ENCODE measurements at regions not wholly inside any gene's neighbourhood (a gene's known extent, or its start where the extent isn't known, plus 50 kb on each side); places are given as distances from the start of the nearest gene placed in this dataset.
"Not testable (repeated sequence)": the region's sequence is repeated elsewhere in the genome, so short reads cannot be mapped to it uniquely, and the experiment has no call there.

DNA sequence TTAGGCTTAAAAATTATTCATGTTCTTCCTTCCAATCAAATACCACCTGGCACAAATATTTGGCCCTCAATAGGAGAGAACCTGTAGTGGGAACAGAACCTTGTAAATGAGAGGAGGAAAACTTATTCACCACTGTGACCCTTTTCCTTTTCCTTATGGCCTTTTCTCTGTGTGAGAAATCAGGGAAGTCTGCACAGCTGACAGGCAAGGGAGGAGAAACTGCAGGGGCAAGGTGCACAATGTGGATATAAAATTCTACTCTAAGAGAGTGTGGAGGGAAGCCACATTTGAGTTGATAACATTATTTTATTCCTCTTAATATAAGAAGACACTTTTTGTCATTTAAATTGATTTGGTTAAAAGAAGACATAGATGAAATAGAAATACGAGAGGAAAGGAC, 1247.0 kb upstream of the CHAC2 start:
- DNase-seq (ENCODE audit: low read depth in 3 of 3, low spot score in 2 of 3): no peak

DNA sequence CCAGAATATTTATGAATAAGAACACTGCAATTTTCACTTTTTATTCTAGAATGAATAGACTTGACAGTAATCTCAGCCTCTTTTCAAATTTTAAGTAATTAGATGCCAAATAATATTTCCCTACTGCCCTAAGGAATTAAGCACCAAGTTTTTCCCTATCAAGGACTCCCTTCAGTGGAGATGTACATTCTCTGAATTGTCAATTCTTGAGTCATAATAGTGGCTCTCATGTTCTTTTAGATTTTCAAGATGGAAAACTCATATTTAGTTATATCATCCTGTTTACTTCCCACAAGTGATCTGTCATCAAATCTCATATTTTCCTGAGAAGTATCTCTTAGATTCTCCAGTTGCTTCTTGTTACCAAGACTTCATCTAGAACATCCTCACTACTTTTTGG, 1248.9 kb upstream of the CHAC2 start:
- no peak for DNase-seq (ENCODE audit: low read depth in 3 of 3, low spot score in 2 of 3)

DNA sequence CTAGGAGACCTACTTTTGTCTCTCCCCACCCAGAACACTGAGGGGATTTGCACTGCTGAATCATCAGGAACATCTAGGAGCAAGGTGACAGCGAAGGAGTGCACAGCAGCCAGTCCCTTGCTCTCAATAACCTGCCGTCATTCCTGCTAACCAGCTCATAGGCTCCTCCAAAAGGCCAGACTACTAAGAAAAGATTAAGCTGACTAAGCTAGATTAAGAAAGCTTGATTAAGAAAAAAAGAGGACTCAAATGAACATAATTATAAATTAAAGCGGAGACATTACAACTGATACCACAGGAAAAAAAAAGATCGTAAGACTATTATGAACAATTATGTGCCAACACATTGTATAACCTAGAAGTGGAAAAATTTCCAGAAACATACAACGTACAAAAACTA, 1254.8 kb upstream of the CHAC2 start:
- DNase-seq (ENCODE audit: low read depth in 3 of 3, low spot score in 2 of 3): no peak

DNA sequence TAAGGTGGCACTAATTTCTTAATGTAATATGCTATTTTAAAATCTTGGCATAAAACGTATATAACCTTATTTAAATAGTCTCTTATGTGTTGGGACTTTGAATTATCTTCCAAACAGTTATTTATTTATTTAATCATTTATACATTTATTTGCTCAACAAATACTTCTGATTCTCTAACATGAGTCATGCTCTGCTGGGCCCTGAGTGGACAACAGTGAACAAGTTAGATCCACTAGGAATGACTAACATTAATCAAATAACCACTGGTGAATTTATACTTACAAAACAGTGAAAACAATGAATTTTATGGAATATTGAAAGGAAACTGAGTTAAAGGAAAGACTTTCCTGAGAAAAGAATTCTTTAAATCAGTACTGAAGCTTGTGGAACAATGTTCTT, 1257.2 kb upstream of the CHAC2 start:
- no peak for DNase-seq (ENCODE audit: low read depth in 3 of 3, low spot score in 2 of 3)

DNA sequence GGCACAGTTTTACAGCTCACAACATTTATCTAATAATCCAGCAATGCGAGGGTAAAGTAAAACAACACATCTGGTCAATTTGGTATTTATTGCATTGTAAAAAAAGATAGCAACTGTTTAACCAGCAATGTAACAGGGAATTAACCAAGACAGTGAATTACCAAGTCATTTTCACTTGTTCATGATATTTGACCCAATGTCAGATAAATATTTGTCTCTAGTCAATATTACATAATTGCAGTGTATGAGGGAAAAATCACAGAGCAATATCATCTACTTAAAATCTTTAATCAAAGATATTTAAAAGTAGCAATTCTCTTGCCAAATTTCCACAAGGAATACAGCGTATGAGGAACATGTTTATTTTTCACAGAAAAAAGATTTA, 1265.1 kb upstream of the CHAC2 start:
- no peak for DNase-seq (ENCODE audit: low read depth in 3 of 3, low spot score in 2 of 3)

- no peak for DNase-seq (ENCODE audit: low read depth in 3 of 3, low spot score in 2 of 3)
Measured at GRCh38 chr2:52501715-52502475, 1265.7 kb upstream of the CHAC2 start.

DNA sequence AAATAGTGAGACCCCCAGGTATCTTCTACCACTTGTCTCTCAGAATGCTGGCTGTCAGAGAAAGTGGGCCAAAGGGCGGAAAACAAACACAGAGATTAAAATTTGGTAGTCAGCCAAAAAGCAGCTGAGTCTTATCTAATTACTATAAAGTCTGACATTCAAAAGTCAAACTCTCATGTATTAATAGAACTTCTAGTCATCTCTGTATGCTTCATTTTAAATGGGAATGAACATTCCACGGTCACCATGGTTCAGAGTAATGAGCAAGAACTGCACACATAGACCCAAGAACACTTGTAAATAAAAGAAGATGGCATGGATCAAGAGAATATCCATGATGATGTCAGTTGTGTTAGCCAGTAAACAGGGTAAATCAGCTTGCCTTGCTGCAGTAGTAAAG, 1267.0 kb upstream of the CHAC2 start:
- no peak for DNase-seq (ENCODE audit: low read depth in 3 of 3, low spot score in 2 of 3)

DNA sequence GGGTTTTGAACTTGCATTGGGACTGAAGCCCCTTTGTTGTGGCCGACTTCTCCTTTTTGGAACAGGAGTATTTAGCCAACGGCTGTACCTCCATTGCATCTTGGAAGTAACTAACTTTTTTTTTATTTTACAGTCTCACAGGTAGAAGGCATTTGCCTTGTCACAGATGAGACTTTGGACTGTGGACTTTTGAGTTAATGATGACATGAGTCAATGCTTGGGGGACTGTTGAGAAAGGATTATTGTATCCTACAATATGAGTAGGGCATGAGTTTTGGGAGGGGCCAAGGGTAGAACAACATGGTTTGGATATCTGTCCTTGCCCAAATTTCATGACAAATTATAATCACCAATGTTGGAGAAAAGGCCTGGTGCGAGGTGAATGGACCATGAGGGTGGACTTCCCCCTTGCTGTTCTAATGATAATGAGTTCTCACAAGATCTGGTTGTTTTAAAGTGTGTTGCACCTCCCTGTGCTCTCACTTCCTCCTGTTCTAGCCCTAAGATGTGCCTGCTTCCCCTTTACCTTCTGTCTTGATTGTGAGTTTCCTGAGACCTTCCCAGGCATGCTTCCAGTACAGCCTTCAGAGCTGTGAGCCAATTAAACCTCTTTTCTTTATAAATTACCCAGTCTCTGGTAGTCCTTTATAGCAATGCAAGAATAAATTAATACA, 1269.4 kb upstream of the CHAC2 start:
- no peak for DNase-seq (ENCODE audit: low read depth in 3 of 3, low spot score in 2 of 3)

GRCh38 chr2:52495816-52496215, 1271.8 kb upstream of the CHAC2 start:
- DNase-seq (ENCODE audit: low read depth in 3 of 3, low spot score in 2 of 3): no peak

GRCh38 chr2:52477166-52477565, 1290.4 kb upstream of the CHAC2 start:
- no peak for DNase-seq (ENCODE audit: low read depth in 3 of 3, low spot score in 2 of 3)

DNA sequence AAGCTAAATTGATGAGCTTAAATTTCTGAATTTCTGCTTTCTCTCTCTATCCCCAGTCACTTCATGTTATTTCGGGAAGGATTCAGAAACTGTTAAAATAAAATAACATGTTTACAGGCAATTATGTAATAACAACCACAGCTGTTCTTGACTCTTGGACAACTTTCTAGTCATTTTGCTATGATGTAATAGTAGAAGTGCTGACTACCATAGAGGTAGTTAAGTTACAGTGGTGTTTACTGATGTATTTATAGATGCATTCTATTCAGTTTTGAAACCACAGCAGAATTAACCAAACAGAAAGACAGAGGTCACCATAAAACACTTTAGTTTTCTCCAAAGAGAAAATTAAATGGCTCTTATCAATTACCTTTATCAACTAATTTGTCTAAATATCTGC, 1292.0 kb upstream of the CHAC2 start:
- DNase-seq (ENCODE audit: low read depth in 3 of 3, low spot score in 2 of 3): no peak

DNA sequence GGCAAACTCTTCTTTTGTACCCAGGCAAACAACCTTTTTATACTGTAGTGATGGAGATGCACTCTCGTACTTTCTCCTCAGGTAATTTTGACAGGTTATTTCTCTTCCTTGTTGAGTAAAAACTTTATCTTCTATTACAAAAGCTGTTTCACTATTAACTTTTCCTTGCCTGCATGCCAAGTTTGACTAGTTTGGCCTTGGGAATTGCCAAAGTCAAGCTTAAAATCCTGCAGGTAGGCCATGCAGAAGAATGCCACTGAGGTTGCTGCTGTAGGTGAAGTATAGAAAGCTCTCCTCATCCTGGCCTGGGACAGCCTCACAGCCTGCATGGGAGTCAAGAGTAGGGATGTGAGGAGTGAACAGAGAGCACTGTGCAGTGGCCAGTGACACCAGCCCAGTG, 1293.5 kb upstream of the CHAC2 start:
- DNase-seq (ENCODE audit: low read depth in 3 of 3, low spot score in 2 of 3): no peak

DNA sequence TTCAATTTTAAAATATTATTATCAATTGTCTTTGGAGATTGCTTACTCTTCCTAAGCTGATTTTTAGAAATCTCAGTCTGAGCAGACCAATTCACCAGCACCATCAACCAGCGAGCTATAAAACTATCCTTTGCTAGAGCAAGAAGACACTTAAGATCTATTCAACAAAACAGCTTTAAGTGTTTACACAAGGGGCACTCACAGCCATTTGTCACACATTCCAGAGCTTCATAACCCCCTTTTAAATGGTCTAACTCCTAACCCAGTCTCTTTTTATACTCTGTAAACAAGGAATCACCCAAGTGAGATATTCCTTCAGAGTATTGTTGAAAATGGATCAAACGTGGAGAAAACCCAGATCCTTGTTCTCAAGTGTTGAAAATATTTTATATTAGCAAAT, 1294.1 kb upstream of the CHAC2 start:
- DNase-seq (ENCODE audit: low read depth in 3 of 3, low spot score in 2 of 3): no peak

GRCh38 chr2:52470457-52470856, 1297.1 kb upstream of the CHAC2 start:
- DNase-seq (ENCODE audit: low read depth in 3 of 3, low spot score in 2 of 3): not testable (repeated sequence)

- DNase-seq (ENCODE audit: low read depth in 3 of 3, low spot score in 2 of 3): no peak
Measured at GRCh38 chr2:52467189-52467588, 1300.4 kb upstream of the CHAC2 start.

GRCh38 chr2:52465287-52465686, 1302.3 kb upstream of the CHAC2 start:
- no peak for DNase-seq (ENCODE audit: low read depth in 3 of 3, low spot score in 2 of 3)

DNA sequence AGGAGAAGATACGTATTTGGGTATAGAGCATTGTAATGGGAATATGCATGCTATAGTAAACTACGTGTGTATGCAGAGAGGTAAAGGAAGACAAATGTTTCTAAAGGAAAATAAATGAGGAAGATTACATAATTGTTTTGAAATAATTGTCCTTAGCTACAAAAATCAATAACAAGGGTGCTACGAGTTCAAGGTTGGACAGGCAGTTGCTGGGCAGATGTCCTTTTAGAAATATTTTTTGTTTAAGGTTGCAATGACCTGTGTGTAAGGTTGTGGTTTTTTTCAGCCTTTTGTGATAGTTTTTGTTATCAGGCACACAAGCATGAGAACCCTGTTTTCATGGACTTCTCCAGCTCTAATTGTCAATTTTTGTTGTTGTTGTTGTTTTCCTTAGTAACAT, 1304.1 kb upstream of the CHAC2 start:
- DNase-seq (ENCODE audit: low read depth in 3 of 3, low spot score in 2 of 3): no peak

DNA sequence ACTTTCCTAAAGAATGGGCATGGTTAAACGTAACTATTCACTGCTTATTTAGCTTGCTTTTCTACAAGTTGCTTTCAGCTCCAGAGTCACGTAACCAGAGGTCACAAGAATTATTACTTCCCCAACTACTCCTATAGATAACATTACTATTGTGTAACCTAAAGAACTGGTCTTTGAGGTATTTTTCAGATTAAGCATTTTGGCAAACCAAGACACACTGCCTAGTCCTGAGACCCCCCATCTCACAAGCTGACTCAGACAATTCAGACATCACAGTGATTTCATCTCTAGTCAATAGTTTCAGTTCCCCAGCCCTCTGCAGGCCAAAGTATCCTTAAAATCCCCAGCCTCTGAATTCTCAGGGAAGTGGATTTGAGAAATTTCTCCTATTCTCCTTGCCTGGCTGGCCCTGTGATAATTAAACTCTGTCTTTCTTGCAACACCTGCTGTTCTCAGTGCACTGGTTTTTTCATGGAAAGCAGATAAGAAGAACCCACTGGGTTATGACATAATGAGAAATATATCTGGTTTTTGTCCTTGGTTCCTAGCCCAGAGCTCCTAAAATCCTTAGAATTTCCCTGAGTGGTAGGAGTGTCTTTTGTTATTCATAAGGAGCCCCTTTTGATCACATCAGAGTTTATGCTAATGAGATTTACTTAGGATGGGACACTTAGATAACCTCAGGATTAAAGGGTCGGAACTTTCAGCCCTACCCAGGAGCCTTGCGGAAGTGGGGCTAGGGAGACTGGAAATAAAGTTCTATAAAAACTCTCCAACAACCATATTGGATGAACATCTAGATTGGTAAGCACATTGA, 1310.8 kb upstream of the CHAC2 start:
- DNase-seq (ENCODE audit: low read depth in 3 of 3, low spot score in 2 of 3): no peak

DNA sequence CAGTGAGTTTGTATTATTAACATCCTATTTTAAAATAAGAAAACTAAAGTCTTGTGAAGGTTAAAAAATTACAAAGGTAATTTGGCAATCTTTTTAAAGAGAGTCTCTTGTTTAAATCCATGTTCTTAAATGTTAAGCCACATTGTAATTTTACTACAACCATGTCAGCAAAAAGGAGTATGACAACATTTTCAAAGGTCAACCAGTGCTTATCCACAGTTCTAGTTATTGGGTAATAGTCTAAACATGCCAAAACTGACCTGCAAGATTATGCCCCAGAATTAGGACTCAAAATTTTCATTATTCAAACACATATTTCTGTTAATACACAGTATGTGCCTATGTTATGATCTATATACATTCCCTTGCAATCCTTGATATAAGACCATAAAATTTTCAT, 1312.6 kb upstream of the CHAC2 start:
- DNase-seq (ENCODE audit: low read depth in 3 of 3, low spot score in 2 of 3): no peak

DNA sequence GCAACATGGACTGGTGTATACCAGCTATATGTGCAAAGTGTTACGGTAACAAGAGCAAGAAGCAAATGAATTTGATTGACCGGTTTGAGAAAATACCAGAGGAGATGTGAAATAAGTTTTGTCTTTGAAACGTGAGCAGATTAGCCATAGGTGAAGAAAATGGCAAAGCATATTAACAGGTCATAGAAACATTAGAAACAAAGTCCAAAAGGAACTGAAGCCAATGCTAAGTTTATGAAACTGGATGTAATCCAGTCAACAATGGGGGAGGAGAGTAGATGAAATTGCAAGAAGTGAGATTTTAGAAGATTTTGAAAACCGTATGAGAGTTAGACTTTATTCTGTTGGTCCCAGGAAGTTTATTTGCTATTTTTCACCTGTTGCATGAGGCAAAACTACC, 1315.4 kb upstream of the CHAC2 start:
- DNase-seq (ENCODE audit: low read depth in 3 of 3, low spot score in 2 of 3): no peak

DNA sequence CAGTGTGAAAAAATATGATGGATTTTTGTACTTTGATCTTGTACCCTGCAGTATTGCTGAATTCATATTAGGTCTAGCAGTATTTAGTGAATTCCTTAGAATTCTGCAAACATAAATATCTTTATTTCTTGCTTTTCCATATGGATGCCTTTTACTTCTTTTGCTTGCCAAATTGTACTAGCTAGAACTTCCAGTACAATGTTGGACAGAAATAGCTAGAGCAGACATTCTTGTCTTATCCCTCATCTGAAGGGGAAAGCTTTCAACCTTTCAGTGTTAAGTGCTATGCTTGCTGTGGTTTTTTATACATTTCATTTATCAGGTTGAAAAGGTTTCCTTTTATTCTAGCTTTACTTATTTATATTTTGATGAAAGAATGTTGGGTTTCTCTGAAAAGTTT, 1321.9 kb upstream of the CHAC2 start:
- no peak for DNase-seq (ENCODE audit: low read depth in 3 of 3, low spot score in 2 of 3)

DNA sequence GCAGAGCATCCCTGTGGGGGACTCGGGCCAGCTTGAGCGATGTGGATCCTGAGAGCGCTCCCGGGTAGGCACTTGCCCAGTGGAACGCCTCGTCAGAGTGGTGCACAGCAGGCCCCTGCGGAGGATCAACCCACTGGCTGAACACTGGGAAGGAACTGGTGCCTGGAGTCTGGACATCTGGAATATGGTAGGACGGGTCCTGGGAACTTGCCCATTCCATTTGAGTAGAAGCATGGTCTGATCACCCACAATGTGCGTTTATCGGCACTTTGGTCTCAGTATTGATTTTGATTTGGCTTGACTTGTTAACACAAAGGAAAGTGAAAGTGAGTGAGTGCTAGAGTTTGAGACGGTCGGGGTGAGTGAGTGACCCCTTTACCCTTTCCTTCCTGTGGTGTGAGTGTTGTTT, 1336.2 kb upstream of the CHAC2 start:
- no peak for DNase-seq (ENCODE audit: low read depth in 3 of 3, low spot score in 2 of 3)
